Endothelial cell of umbilical vein (primary cell): ENCODE measurements at regions not wholly inside any gene's neighbourhood (a gene's known extent, or its start where the extent isn't known, plus 50 kb on each side); places are given as distances from the start of the nearest gene placed in this dataset.

Experiments used
- BruUV-seq: library from RNA; stranded (reverse); fragments of 400-500 nt; replicated peaks from 2 replicates; lab custom pipeline; 2021; lab: Mats Ljungman, UMichigan
- CTCF ChIA-PET: fragments of 300-600, 350-600 bp; sonication (Branson Sonifier 250); formaldehyde crosslinking; loops from one replicate; lab custom pipeline; 2021; ENCODE audit warnings: antibody characterized with exemption, inconsistent platforms; lab: Charles Lee
- POLR2A ChIA-PET: fragments of 300-600, 350-600 bp; sonication (Branson Sonifier 250); formaldehyde crosslinking; loops from one replicate; lab custom pipeline; 2021; ENCODE audit warnings: antibody characterized with exemption, inconsistent platforms; lab: Charles Lee
- DNase-seq: peaks from one replicate; pipeline ENCODE4 v3.0.0-alpha.2; 2011; ENCODE audit warnings: low read depth, low spot score
- FAIRE-seq: peaks from 2 replicates; lab custom pipeline; 2011; peaks lifted over from hg19 to GRCh38; lab: Jason Lieb, UNC
- H2AFZ ChIP-seq: 2 replicates; pipeline ENCODE4 v1.6.0; 2012; ENCODE audit warnings: low read depth, low read length, control low read depth, inconsistent platforms
- H3K27ac ChIP-seq: 2 replicates; pipeline ENCODE4 v1.5.1; 2011; ENCODE audit warnings: low read depth, mild to moderate bottlenecking, control low read depth, low read length, moderate library complexity; ENCODE audit not compliant: insufficient read depth
- H3K27me3 ChIP-seq, 2 experiments: 2 replicates each; pipeline versions ENCODE4 v1.6.0 to v1.6.1; 2011; ENCODE audit warnings: low read length in 2 of 2, mixed read lengths in 1 of 2; ENCODE audit not compliant: control insufficient read depth in 2 of 2, insufficient read depth in 2 of 2
- H3K36me3 ChIP-seq, 2 experiments: 2 replicates in 1 of 2; 3 replicates in 1 of 2; pipeline ENCODE4 v1.5.1; 2011; ENCODE audit warnings: low read length in 2 of 2, mild to moderate bottlenecking in 1 of 2, moderate library complexity in 1 of 2; ENCODE audit not compliant: control insufficient read depth in 2 of 2, insufficient read depth in 2 of 2; ENCODE audit errors: extremely low read depth in 1 of 2
- H3K4me1 ChIP-seq: 3 replicates; pipeline ENCODE4 v1.5.1; 2011; ENCODE audit warnings: mild to moderate bottlenecking, low read length; ENCODE audit not compliant: control insufficient read depth, insufficient read depth; ENCODE audit errors: extremely low read depth
- H3K4me2 ChIP-seq: 2 replicates; pipeline ENCODE4 v1.6.1; 2011; ENCODE audit warnings: low read length, control low read depth, mixed read lengths; ENCODE audit not compliant: insufficient read depth
- H3K4me3 ChIP-seq, 3 experiments: fragments of 200-600 bp in 1 of 3; sonication (generic), shearing (Covaris generic) in 1 of 3; replicated peaks in 1 of 3; 2 replicates each; pipeline ENCODE4 v1.5.1; 2011 to 2016; ENCODE audit warnings: control low read depth in 3 of 3, low read length in 3 of 3, mild to moderate bottlenecking in 2 of 3, inconsistent platforms in 1 of 3, low read depth in 1 of 3, moderate library complexity in 1 of 3; ENCODE audit not compliant: insufficient read depth in 1 of 3
- H3K79me2 ChIP-seq: 2 replicates; pipeline ENCODE4 v1.6.0; 2012; ENCODE audit warnings: low read length, inconsistent platforms; ENCODE audit not compliant: control insufficient read depth, insufficient read depth
- H3K9ac ChIP-seq: replicated peaks from 2 replicates; pipeline ENCODE3; 2011; ENCODE audit warnings: low read length, control low read depth; ENCODE audit not compliant: insufficient read depth; ENCODE audit errors: extremely low read depth
- H3K9me1 ChIP-seq: replicated peaks from 3 replicates; pipeline ENCODE4 v1.6.0; 2011; ENCODE audit warnings: mild to moderate bottlenecking, low read length; ENCODE audit not compliant: control insufficient read depth, insufficient read depth; ENCODE audit errors: extremely low read depth
- H3K9me3 ChIP-seq: replicated peaks from 2 replicates; pipeline ENCODE4 v1.5.1; 2012; ENCODE audit warnings: low read length, inconsistent platforms; ENCODE audit not compliant: control insufficient read depth, insufficient read depth
- H4K20me1 ChIP-seq: replicated peaks from 2 replicates; pipeline ENCODE3; 2011; ENCODE audit warnings: mild to moderate bottlenecking, low read length; ENCODE audit not compliant: control insufficient read depth, insufficient read depth; ENCODE audit errors: extremely low read depth
- CTCF ChIP-seq, 2 donors: IDR thresholded peaks; 1 replicate in 1 of 2; 2 replicates in 1 of 2; pipeline ENCODE4 v1.5.1; 2011; ENCODE audit warnings: low read length in 2 of 2, mild to moderate bottlenecking in 2 of 2, moderate library complexity in 2 of 2, control low read depth in 1 of 2, inconsistent platforms in 1 of 2, low read depth in 1 of 2; ENCODE audit not compliant: insufficient read depth in 1 of 2; ENCODE audit errors: extremely low read depth in 1 of 2
- EZH2 ChIP-seq: IDR thresholded peaks from 2 replicates; pipeline ENCODE4 v1.6.1; 2012; ENCODE audit warnings: borderline replicate concordance, low read depth, mild to moderate bottlenecking, moderate library complexity, low read length, inconsistent platforms; ENCODE audit not compliant: severe bottlenecking
- FOS ChIP-seq: IDR thresholded peaks from 2 replicates; pipeline ENCODE4 v1.6.1; 2011; ENCODE audit warnings: mild to moderate bottlenecking, low read length, moderate library complexity, borderline replicate concordance; ENCODE audit not compliant: insufficient read depth
- GATA2 ChIP-seq: IDR thresholded peaks from 2 replicates; pipeline ENCODE4 v1.7.0; 2011; ENCODE audit warnings: low read depth, mild to moderate bottlenecking, moderate library complexity, mixed read lengths, low read length; ENCODE audit not compliant: insufficient read length, insufficient read depth
- JUN ChIP-seq: IDR thresholded peaks from 2 replicates; pipeline ENCODE4 v1.6.1; 2011; ENCODE audit warnings: borderline replicate concordance, low read depth; ENCODE audit not compliant: insufficient read length, insufficient read depth
- MYC ChIP-seq: IDR thresholded peaks from one replicate; pipeline ENCODE4 v1.6.1; 2011; ENCODE audit warnings: mild to moderate bottlenecking, low read depth, low read length
- POLR2A ChIP-seq: IDR thresholded peaks from 2 replicates; pipeline ENCODE4 v1.6.1; 2012; ENCODE audit warnings: low read depth, mild to moderate bottlenecking, control low read depth, low read length
- POLR2AphosphoS5 ChIP-seq: IDR thresholded peaks from 2 replicates; pipeline ENCODE4 v1.6.1; 2012; ENCODE audit warnings: low read depth, mild to moderate bottlenecking, control low read depth, low read length, moderate library complexity; ENCODE audit not compliant: insufficient read depth
- dilution Hi-C: fragments of 300-500 bp; cut with MboI; formaldehyde crosslinking; loops from one replicate; pipeline ENCODE4 v1.15.0; 2019; ENCODE audit warnings: low sequenced_read_pairs; ENCODE audit not compliant: extremely low pct_ligation_motif_present
- intact Hi-C: fragments of 100-400 bp; cut with micrococcal nuclease; formaldehyde crosslinking; loops from one replicate; pipeline ENCODE4 v1.10.0; 2022

GRCh38 chrX:73922856-73923455 lies 70.4 kb upstream of the XIST start:
- Histone ChIP-seq H4K20me1 (no peaks in the 10 kb centered on the region), H3K27me3 (no peaks in the 10 kb centered on the region), H3K4me3 (no peak overlapping the region), H3K9me3 (no peaks in the 10 kb centered on the region), H3K9ac (peak overlapping the region; percentile 16), H3K36me3 (no peaks in the 10 kb centered on the region), H2AFZ (no peak overlapping the region), H3K4me1 (peaks cover 26% of the 10 kb centered on the region), H3K27ac (peak overlapping the region; percentile 63), H3K4me2 (peak overlapping the region; percentile 51), H3K9me1 (no peaks in the 10 kb centered on the region), H3K79me2 (no peaks in the 10 kb centered on the region)
- dilution Hi-C loops, result no loop called here
- CTCF ChIA-PET, result no interaction called here
- DNase-seq (peak; percentile 36), FAIRE-seq (peak; percentile 84)
- no peak for TF ChIP-seq MYC
- TF ChIP-seq FOS, result peak; percentile 20
- POLR2A ChIA-PET, result no interaction called here
- BruUV-seq, result no TSS peak
- intact Hi-C loops, result no loop called here

GRCh38 chrX:73916931-73917667 lies 64.6 kb upstream of the XIST start:
- Histone ChIP-seq H3K36me3 (no peaks in the 10 kb centered on the region), H3K27me3 (no peaks in the 10 kb centered on the region), H3K9me1 (no peaks in the 10 kb centered on the region), H3K79me2 (no peaks in the 10 kb centered on the region), H2AFZ (no peak overlapping the region), H4K20me1 (no peaks in the 10 kb centered on the region), H3K4me2 (peak overlapping the region; percentile 69), H3K4me1 (peaks cover 45% of the 10 kb centered on the region), H3K9me3 (no peaks in the 10 kb centered on the region), H3K27ac (peak overlapping the region; percentile 95), H3K4me3 (no peak overlapping the region), H3K9ac (peak overlapping the region; percentile 65)
- TSS peak; percentile 71 for BruUV-seq
- FAIRE-seq, result peak; percentile 83
- TF ChIP-seq POLR2AphosphoS5, result peak; percentile 69
- no peak for TF ChIP-seq EZH2
- peak; percentile 66 for TF ChIP-seq GATA2
- TF ChIP-seq JUN, result peak; percentile 87
- TF ChIP-seq MYC, result no peak
- TF ChIP-seq CTCF (IDR thresholded peaks at IDR 0.05; ENCODE audit: extremely low read depth in 1 of 2, insufficient read depth in 1 of 2, low read depth in 1 of 2, low read length in 2 of 2), result no peak
- peak; percentile 41 for TF ChIP-seq POLR2A
- TF ChIP-seq FOS, result peak; percentile 73
- CTCF ChIA-PET, result interaction anchor here (1.0 to 2.0 kb wide), 5 partner anchors 13 to 427 kb away, joined by 3 to 6 read pairs (median 4); no protein-coding TSS in a partner anchor
- peak; percentile 90 for DNase-seq
- POLR2A ChIA-PET, result no interaction called here
- dilution Hi-C loops (no loop called here), intact Hi-C loops (loop anchor here (1.0 to 2.0 kb wide), 5 partner anchors 27 to 376 kb away; no protein-coding TSS in a partner anchor)
